ENCODE measurements at regions not wholly inside any gene's neighbourhood (a gene's known extent, or its start where the extent isn't known, plus 50 kb on each side); places are given as distances from the start of the nearest gene placed in this dataset.
"Not testable (repeated sequence)": the region's sequence is repeated elsewhere in the genome, so short reads cannot be mapped to it uniquely, and the experiment has no call there.

GRCh38 chr20:9015232-9015983, 53.5 kb upstream of the PLCB4 start:
- H3K4me3 ChIP-seq; H3K36me3 ChIP-seq; H3K27me3 ChIP-seq (replicated peaks): not testable (repeated sequence)
- H3K9me3 ChIP-seq (replicated peaks), result peaks cover 11% of the 10 kb centered on the region
- H3K27ac ChIP-seq, result peak overlapping the region; percentile 97
- H3K4me1 ChIP-seq (replicated peaks), result peaks cover 15% of the 10 kb centered on the region
- DNase-seq (ENCODE audit: low read depth in 1 of 2, low spot score in 2 of 2), result peak in 1 of 2 experiments; percentile 19

- peak; percentile 48 to 58 for DNase-seq (ENCODE audit: low read depth in 1 of 2, low spot score in 2 of 2)
- Histone ChIP-seq H3K9me3 (replicated peaks) (peaks cover 11% of the 10 kb centered on the region), H3K27ac (peak overlapping the region; percentile 97)
These were observed 52.9 kb upstream of the PLCB4 start for GRCh38 chr20:9015984-9016324.

GRCh38 chr20:9018346-9018745, 50.5 kb upstream of the PLCB4 start:
- Histone ChIP-seq H3K27ac (no peak overlapping the region), H3K9me3 (replicated peaks) (peaks cover 11% of the 10 kb centered on the region), H3K27me3 (replicated peaks) (no peaks in the 10 kb centered on the region), H3K4me1 (replicated peaks) (peaks cover 15% of the 10 kb centered on the region), H3K36me3 (no peaks in the 10 kb centered on the region), H3K4me3 (no peak overlapping the region)
- no peak for DNase-seq (ENCODE audit: low read depth in 1 of 2, low spot score in 2 of 2)

More at GRCh38 chr20:9015984-9016324, 52.9 kb upstream of the PLCB4 start:
- Histone ChIP-seq H3K36me3 (no peaks in the 10 kb centered on the region), H3K4me3 (no peak overlapping the region), H3K27me3 (replicated peaks) (no peaks in the 10 kb centered on the region), H3K4me1 (replicated peaks) (peaks cover 15% of the 10 kb centered on the region)

Measured in SJSA1 (cell line).